Keratinocyte (primary cell): ENCODE measurements at regions not wholly inside any gene's neighbourhood (a gene's known extent, or its start where the extent isn't known, plus 50 kb on each side); places are given as distances from the start of the nearest gene placed in this dataset.
"Not testable (repeated sequence)": the region's sequence is repeated elsewhere in the genome, so short reads cannot be mapped to it uniquely, and the experiment has no call there.

Experiments
- CTCF ChIP-seq, 3 experiments: IDR thresholded peaks in 1 of 3; conservative IDR thresholded peaks in 1 of 3; optimal IDR thresholded peaks in 1 of 3; 2 replicates in 2 of 3; 3 replicates in 1 of 3; pipeline versions ENCODE3 to v1.5.1; 2011; ENCODE audit warnings: low read length in 3 of 3, mild to moderate bottlenecking in 3 of 3, moderate library complexity in 2 of 3, control low read depth in 1 of 3, inconsistent platforms in 1 of 3; ENCODE audit not compliant: insufficient read depth in 2 of 3; ENCODE audit errors: extremely low read depth in 1 of 3
- EZH2 ChIP-seq: IDR thresholded peaks from one replicate; pipeline ENCODE4 v1.6.1; 2012; ENCODE audit warnings: inconsistent platforms, mild to moderate bottlenecking, low read length, moderate library complexity

- not testable (repeated sequence) for TF ChIP-seq CTCF (optimal IDR thresholded peaks at IDR 0.05 in 1 of 3, IDR thresholded peaks at IDR 0.05 in 1 of 3, conservative IDR thresholded peaks at IDR 0.05 in 1 of 3; ENCODE audit: extremely low read depth in 1 of 3, insufficient read depth in 2 of 3, low read length in 3 of 3); EZH2
Observed at GRCh38 chr15:20680257-20680815, 138.7 kb upstream of the GOLGA6L6 start.
